ENCODE measurements at regions not wholly inside any gene's neighbourhood (a gene's known extent, or its start where the extent isn't known, plus 50 kb on each side); places are given as distances from the start of the nearest gene placed in this dataset.

DNA sequence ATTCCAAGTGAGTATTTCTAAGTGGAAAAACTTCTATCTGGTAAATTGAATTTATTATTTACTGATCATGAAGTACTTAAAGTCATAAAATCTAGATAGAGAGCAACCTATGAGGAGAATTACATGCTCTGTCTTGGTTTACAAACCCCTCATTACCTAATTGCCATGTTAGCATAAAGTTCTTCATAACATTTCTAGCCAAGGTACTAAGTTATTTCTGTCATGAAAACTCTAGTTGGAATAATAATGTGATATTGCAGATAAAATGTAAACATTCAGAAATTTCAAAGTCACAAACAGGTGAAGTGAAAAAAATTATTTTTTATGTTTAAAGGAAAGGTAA lies 228.6 kb downstream of the TTLL7 start:
- DNase-seq (ENCODE audit: low read depth): no peak

DNA sequence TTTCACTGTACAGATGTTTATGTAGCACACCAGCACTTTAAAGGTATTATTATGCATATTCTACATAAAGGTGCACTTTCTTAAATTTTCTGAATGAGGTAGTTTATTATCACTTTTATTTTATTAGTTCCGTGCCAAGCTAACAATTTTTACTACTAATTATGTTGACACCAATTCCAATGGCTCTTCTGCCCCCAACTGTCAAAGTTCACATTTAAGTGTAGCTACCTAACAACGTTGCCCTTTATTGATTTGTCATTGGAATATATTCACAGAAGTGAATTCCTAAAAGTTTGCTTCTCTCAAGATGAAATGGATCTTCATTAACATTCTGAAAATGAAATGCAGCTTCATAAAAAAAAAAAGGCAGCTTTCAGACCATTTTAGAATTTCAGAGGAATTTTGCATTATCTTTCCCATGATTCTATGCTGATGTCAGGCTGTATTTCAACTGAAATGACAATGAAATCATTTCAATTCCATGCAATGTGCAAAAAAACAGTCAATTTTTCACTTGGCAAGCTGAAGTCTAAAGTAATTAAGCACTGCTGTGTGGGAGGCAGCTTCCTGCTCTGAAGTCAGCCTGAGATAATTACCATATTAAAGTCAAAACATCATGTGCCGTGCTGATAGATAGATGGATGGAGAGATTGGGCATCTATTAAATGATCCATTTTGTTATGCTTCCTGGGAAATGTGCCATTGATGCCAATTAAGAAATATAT lies 229.2 kb downstream of the TTLL7 start:
- DNase-seq (ENCODE audit: low read depth): no peak

DNA sequence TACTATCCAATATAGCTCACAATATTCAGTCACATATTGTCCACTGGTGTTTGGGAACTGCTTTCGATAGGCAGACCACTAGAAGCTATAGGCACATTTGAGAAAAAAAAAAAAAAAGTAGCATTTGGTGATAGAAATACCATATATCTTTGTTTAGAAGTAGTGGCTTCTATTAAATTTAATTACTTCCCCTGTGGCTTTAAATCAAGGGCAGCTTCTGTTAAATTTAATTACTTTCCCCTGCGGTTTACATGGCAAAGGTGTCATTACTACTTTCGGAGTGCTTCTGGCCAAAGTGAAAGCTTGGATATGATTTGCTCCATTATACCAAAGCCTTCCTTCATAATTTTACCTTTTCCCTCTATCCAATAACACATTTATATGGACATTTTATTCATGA lies 229.9 kb downstream of the TTLL7 start:
- no peak for DNase-seq (ENCODE audit: low read depth)

DNA sequence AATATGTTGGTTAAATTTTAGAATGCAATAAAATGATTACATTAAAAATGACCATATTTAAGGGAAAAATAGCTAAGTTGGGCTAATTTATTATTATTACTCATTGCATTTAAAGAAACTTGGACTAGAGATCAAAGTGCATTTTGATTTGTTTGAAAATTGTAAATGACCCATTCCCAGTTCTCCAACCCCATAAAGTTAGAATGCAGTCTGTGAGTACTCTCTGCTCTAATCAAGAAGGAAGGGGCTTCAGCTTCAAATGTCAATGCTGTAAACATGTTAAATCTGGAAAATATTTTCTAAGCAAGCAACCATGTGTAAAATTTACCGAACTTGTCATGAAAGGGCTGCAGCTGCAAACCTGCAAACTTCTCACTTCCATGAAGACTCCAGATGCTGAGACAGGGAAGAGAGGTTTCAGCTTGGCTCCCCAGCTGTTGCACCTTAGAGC lies 232.7 kb downstream of the TTLL7 start:
- DNase-seq (ENCODE audit: low read depth): no peak

DNA sequence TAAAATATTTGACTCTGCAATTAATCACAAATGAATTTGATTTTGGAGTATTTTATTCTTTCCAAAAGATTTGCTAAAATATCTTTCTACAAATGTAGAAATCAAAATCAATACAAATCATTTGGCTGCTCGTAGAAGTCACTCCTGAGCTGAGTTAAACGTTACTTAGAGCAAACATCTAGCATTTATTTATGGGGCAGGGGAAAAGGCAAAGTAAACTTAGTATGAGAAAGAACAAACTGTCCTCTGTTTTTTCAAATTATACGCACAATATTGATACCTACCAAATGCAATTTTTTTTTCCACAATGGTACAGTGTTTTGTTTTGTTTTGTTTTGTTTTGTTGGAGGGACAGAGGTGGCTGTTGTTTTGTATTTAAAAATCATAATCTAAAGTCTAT lies 233.8 kb downstream of the TTLL7 start:
- no peak for DNase-seq (ENCODE audit: low read depth)

DNA sequence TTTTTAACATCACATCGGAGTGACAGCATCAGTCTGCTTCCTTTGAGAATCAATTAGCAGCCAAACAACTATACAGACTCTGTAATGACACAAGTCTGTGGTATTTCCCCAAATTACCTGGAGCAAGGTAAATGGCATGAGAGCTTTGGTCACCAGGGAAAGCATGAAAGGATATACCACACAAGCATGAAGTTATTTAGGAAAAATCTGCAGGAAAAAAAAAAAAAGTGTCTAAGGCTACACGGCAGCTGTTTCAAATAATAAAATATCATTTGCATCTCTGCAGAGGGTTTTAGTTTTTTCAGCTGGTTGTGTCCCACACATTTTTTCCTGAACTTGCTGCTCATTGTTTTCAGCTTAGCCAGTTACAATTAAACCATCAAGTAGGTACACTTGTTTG lies 234.7 kb downstream of the TTLL7 start:
- DNase-seq (ENCODE audit: low read depth): no peak

DNA sequence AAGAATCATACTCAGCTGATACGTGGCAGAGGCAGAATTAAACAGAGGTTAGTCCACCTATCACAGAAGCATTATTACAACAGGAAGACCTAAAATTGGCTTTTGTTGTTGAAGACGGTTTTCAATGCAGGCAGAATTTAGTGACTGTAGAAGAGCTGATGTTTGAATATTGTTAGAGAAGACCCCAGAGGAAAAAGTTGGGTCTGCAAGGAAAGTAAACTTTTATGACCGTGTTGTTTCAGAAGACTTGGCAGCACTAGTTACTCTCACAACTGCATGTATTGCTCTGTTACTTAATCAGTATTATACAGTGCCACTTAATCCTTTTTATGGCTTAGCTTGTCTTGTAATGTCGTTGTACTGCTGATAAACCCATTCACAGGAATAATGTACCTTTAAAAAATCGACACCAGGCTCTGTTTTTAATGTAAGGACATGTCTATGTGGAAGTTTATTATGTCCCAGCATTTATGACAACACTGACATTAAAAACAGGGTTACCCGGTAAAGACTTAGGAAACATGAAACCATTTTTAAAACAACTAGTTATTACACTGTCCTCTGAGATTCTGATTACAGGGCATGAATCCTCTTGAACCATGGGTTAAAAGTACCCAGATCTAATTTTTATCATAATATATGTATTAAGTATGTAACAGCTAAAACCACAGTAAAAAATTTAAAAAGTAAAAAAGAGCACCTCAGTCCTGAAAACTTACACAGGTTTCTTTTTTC lies 235.4 kb downstream of the TTLL7 start:
- DNase-seq (ENCODE audit: low read depth): no peak

DNA sequence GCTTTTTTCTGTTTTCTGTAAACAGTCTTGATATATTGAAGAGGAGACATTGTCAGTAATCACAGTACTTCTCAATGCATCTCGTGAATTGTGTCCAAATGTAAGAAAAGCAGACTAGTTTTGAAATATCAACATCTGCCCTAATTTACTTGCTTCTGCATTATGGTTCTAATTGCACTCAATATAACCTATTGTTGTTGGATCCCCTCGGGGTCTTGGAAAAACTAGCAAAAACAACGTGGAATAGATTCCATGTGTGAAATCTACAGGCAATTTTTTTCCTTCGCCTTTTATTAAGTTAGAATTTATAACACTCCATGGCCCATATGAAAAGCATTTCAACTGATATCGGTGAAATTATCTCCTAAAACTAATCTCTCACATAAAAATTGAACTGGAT lies 236.5 kb downstream of the TTLL7 start:
- no peak for DNase-seq (ENCODE audit: low read depth)

DNA sequence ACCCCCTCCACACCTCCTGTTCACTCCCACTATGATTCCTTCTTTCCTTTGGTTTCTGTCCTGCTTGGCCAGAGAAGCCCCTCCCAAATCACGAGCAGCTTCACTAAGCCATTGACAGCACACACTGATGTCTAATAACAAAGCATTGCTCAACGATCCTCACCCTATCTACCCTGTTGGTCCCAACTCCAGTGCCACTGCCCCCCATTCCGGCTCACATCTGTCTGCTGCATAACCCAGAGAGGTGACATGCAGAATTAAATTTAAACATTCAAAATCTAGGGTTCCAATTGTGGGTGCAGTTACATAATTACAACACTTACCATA lies 236.9 kb downstream of the TTLL7 start:
- DNase-seq (ENCODE audit: low read depth): no peak

DNA sequence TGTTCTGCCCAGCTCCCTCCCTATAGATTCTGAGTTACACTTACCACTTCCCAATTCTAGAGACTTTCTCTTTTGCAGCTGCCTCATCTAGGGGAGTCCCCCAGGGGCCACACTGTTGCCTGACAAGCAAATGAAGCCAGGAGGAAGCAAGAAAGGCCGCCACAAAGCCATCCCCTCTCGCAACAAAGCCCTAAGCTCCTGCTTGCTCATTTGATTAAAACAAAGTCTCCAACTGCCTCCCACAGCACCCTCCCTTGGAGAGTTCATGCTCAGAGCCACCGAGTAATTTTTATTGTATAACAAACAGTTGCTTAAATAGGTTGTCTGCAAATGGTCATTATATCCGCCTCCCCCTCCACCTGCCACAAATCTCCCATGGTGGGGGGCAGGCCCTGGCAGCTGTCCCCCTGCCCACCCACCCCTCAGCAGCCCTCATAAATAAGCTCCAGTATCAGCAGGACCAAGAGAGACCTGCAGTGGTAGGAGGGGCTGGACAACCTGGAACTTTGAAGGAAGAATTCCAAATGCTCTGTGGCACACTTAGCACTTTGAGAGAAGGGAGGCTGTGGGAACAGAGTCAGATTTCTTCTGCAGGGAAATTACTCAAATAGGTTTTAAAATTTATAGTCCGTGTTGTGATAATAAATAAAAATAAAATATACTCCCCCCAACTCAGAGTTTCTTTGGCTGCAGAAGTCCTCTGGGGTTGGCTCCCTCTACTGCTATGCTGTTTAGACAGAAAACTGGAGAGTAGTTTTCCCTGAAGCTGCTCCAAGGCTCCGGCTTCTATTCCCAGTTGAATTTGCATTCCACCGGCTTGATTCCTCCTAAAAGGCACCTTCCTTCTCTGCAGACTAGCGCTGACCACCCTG lies 237.5 kb downstream of the TTLL7 start:
- DNase-seq (ENCODE audit: low read depth): no peak

DNA sequence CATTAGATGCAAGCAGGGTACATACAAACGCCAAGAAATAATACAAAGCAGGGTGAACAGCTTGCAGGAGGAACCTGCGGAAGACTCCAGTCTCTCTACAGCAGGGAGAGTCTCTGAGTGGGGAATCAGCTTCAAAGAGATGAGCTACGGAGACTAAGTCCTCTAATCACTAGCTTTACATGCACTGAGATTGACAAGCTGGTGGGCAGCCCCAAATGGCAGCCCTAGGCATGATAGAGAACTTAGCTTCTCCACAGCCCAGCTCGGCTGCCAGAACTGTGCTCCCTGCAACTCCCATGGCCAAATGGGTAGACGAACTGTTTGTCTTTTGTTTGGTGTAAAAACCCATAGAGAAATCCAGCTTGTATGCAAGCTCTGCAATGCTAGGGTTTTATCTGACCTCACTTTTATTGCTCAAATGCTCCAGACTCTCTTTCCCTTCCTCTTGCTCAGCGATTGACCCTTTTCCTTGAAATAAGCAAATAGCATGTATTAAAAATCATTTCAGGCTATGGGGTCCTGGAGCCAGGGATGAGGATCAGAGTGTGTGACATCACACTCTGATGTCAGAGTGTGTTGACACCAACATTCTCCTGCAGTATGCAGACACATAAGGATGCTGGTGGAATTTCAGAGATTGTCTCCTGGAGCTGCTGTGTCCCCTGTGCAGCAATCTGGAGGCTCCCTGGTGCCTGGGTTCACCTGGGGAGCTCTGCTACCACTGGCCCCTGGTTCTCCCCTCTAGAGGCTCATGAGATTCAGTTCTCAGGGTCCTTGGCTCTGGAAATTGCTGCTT lies 238.5 kb downstream of the TTLL7 start:
- no peak for DNase-seq (ENCODE audit: low read depth)

DNA sequence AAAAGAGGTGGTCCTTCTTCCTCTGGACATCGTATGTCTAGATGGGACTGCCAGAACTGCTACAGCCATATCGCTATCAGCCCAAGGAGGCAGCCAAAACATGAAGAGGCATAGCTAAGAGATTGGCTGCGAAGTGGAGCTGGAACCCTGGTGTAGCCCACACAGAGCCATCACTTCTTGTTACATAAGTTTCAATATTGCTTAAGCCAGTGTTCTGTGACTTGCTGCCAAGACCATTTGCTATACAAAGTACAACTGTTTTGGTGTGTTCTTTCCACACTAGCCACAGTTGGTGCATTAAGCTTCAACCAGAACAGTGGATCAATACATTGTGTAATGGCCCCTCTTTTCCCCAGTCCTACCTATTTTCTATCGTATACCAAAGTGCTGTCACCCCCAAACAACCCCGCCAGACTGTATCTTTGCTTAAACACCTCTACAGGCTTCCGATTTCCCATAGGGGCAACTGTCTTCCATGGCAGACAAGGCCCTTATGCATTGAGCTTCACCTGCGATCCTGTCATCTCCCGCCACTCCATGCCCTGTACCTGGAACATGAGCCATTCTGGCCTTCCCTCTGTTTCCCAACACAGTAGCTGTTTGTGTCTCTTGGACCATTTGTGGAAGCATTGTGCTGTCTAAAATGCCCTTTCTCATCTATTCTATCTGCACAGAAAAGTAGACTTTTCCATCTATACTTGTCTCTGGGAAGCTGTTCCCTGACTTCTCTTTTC lies 241.8 kb downstream of the TTLL7 start:
- no peak for DNase-seq (ENCODE audit: low read depth)

DNA sequence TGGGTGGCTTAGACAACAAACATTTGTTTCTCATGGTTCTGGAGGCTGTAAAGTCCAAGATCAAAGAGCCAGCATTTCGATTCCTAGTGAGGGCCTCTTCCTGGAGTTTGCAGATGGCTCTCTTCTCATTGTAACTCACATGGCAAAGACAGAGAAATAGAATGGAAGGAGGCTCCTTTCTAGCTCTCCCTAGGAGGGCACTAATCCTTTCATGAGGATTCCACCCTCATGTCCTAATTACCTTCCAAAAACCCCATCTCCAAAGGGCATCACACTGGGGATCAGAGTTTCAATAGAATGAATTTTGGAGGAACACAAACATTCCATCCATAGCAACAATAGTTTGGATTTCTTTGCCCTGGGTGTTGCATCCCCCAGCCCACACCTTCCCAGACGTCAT lies 247.3 kb downstream of the TTLL7 start:
- DNase-seq (ENCODE audit: low read depth): no peak

DNA sequence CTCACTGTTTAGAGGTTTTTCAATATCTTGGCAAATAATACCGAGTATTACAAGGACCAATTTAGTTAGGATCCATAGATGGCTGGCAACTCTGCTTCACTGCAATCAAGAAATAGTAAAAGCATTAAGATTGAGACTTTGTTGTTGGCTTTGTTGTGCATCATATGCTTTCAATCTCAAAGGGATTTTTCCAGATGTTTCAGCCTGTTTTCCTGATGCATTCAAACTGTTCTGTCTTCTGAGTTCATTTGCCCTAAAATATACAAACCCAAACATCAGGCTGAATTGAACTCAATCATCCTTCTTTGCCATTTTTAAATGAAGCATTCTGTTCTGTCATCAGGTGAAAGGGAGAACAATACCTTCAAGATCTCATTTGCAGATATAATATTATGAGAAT lies 248.7 kb downstream of the TTLL7 start:
- no peak for DNase-seq (ENCODE audit: low read depth)

DNA sequence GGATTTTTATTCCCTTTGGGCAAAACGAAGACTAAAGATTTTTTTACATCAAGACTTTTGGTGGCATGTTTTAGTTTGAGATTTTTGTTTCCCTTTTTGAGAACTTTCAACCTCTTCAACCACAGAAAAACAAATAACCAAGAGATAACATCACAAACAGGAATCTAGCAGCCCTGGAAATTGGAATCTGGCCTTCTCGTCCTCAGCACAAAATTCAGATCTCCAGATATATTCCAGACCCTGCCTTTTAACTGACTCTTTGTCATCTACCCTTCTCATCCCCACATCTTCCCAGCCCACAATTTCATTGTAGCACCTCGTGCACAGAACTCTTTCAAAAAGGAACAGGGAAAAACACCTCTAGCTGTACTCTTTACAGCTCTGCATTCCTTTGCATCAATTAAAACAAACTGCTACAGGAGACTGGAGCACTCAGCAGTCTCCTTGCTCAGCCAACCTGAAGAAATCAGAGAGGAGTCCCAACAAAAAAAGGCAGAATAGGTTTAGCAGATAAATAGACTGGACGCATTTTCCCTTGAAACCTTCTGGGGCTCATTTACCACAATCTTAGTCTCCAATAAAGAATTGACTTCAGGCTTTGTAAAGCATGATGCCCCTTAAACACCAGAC lies 251.0 kb downstream of the TTLL7 start:
- no peak for DNase-seq (ENCODE audit: low read depth)

DNA sequence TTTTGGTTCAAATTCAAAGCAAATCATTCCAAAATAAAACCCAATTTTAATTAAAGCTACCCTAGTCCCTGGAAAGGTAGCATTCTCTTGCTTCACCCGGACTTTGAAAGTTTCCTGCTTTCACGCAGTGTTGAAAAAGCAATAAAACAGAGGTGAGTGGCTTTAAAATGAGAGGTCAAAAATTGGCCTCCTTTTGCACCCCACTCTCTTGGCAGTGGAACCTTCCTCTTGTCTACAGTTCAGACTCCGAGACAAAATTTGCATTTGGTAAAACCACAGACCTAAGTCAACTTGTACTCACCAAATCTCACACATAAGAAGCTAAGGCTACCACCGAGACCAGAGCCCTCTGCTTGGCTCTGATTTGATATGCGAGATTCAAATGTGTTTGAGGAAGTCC lies 252.7 kb downstream of the TTLL7 start:
- DNase-seq (ENCODE audit: low read depth): no peak

DNA sequence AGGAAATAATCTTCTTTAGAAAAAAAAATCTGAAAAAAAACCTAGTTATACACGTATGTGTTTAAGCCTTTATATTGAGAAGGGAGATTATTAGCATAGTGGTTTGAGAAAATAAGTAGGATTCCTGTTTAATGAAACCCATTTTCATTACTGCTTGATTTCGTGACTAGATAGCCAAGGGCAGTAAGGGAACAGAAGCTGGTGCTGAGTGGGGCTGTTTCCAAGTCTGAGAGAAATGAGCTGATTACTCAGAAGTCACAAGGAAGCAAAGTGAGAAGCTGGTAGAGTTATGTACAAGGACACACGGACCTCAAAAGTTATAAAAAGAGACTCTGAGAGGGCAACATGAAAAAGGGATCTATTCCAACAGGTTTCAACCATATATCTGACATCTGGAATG lies 256.5 kb downstream of the TTLL7 start:
- no peak for DNase-seq (ENCODE audit: low read depth)

DNA sequence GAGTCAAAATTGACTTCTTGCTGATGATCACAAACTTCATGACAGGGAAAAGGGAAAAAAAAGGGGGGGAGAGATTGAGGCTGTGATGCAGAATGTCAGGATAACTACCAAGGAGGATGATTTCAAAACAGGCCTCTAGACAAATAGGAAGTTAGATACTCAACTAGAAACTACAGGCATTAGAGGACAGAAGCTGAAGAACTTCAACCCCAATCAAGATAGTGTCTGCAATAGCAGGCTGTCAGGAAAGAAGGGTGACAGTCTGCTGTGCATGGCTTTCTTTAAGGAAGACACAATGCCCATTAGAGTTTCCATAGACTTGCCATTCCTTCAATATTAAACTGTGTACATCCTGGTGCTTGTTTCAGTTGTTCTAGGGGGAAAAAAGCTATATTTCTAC lies 257.2 kb downstream of the TTLL7 start:
- DNase-seq (ENCODE audit: low read depth): no peak

DNA sequence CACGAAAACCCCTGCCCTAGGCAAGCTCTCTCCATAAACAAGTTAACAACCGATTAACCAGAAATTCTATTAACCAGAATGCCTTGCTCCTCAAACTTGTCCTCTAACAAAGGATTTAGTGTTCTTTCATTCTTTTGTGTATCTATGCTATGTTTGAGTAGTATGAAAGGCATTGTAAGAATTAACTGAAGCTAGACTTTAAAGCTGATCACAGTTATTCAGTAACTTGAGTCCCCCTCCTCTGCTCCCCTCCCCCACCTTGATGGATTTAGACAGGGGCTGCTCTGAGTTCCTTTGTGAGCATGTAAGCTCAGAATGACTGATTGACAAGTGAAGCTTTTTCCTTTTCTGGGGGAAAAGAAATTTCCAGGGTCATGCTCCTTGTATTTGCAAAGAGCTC lies 257.6 kb downstream of the TTLL7 start:
- no peak for DNase-seq (ENCODE audit: low read depth)

DNA sequence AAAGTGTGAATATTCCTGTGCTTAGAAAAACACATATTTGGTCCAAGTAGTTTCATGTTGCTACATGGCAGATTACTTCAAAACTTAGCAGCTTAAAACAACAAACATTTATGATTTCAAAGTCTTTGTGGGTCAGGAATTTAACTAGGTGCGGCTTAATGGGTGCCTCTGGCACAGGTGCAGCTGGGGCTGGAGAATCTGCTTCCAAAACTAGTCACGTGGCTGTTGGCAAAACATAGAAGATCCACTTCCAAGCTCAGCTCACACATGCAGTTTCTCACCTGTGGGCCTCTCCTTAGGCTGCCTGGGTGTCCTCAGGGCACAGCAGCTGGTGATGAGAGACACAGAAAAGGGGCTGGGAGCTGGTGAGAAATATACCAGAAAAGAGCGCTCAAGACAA lies 263.4 kb downstream of the TTLL7 start:
- no peak for DNase-seq (ENCODE audit: low read depth)

DNA sequence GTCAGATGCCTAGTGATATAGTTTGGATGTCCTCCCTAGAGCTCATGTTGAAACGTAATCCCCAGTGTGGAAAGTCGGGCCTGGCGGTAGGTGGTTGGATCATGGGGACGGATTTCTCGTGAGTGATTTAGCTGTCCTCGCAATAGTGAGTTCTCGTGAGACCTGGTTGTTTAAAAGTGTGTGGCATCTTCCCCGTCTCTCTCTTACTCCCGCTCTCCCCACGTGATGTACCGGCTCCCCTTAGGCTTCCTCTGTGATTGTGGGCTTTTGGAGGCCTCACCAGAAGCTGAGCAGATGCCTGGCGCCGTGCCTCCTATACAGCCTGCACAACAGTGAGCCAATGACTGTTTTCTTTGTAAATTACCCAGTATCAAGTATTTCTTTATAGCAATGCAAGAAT lies 264.5 kb downstream of the TTLL7 start:
- DNase-seq (ENCODE audit: low read depth): no peak

Measured in ELR (cell line).